DOHH2 (cell line): ENCODE measurements at regions not wholly inside any gene's neighbourhood (a gene's known extent, or its start where the extent isn't known, plus 50 kb on each side); places are given as distances from the start of the nearest gene placed in this dataset.

ENCODE experiments used
- H3F3A ChIP-seq: fragments of 200-600 bp; sonication (generic), shearing (Covaris generic); 2 replicates; pipeline ENCODE4 v1.6.0; 2016; ENCODE audit warnings: antibody characterized with exemption, mild to moderate bottlenecking; ENCODE audit not compliant: control insufficient read depth, insufficient read depth
- H3K27ac ChIP-seq: fragments of 200-600 bp; sonication (generic); 2 replicates; pipeline ENCODE4 v1.5.1; 2014; ENCODE audit warnings: low read depth, mild to moderate bottlenecking, low read length, moderate library complexity
- H3K27me3 ChIP-seq: fragments of 200-600 bp; sonication (generic); 2 replicates; pipeline ENCODE4 v1.6.1; 2014; ENCODE audit warnings: mild to moderate bottlenecking, low read length, mixed read lengths; ENCODE audit not compliant: control insufficient read depth
- H3K36me3 ChIP-seq: fragments of 200-600 bp; sonication (generic); 2 replicates; pipeline ENCODE4 v1.6.1; 2014; ENCODE audit warnings: mild to moderate bottlenecking, low read length, moderate library complexity, mixed read lengths; ENCODE audit not compliant: control insufficient read depth
- H3K4me1 ChIP-seq: fragments of 200-600 bp; sonication (generic); 2 replicates; pipeline ENCODE4 v1.6.1; 2014; ENCODE audit warnings: mild to moderate bottlenecking, low read length, mixed read lengths; ENCODE audit not compliant: control insufficient read depth
- H3K4me2 ChIP-seq: fragments of 200-600 bp; sonication (generic); 2 replicates; pipeline ENCODE4 v1.6.0; 2014; ENCODE audit warnings: mild to moderate bottlenecking, low read length, moderate library complexity
- H3K4me3 ChIP-seq: fragments of 200-600 bp; sonication (generic); 2 replicates; pipeline ENCODE4 v1.5.1; 2014; ENCODE audit warnings: mild to moderate bottlenecking, low read length, mixed read lengths
- H3K79me2 ChIP-seq: fragments of 200-600 bp; sonication (generic); 2 replicates; pipeline ENCODE4 v1.6.1; 2014; ENCODE audit warnings: mild to moderate bottlenecking, low read length, mixed read lengths; ENCODE audit not compliant: control insufficient read depth
- H3K9me2 ChIP-seq: fragments of 200-600 bp; sonication (generic); replicated peaks from 2 replicates; pipeline ENCODE4 v1.6.1; 2014; ENCODE audit warnings: mild to moderate bottlenecking, low read length, mixed read lengths; ENCODE audit not compliant: control insufficient read depth
- H3K9me3 ChIP-seq: fragments of 200-600 bp; sonication (generic); 2 replicates; pipeline ENCODE4 v1.6.1; 2014; ENCODE audit warnings: antibody characterized with exemption, low read length, mixed read lengths; ENCODE audit not compliant: control insufficient read depth, insufficient read depth
- H4K20me1 ChIP-seq: fragments of 200-600 bp; sonication (generic); 2 replicates; pipeline ENCODE4 v1.6.0; 2014; ENCODE audit warnings: low read depth, mild to moderate bottlenecking, antibody characterized with exemption, low read length, moderate library complexity; ENCODE audit not compliant: control insufficient read depth, insufficient read depth
- EZH2phosphoT487 ChIP-seq: fragments of 200-600 bp; sonication (generic); IDR thresholded peaks from 2 replicates; pipeline ENCODE4 v1.6.1; 2017; ENCODE audit warnings: borderline replicate concordance, mild to moderate bottlenecking, antibody characterized with exemption, low read length, moderate library complexity, mixed read lengths
- TF ChIP-seq, protein P1 (sequence below): fragments of 200-600 bp; sonication (generic); IDR thresholded peaks from one replicate; pipeline ENCODE4 v1.5.1; 2014; ENCODE audit warnings: antibody characterized with exemption, mild to moderate bottlenecking, low read depth, low read length; ENCODE audit not compliant: poor library complexity, severe bottlenecking

DNA sequence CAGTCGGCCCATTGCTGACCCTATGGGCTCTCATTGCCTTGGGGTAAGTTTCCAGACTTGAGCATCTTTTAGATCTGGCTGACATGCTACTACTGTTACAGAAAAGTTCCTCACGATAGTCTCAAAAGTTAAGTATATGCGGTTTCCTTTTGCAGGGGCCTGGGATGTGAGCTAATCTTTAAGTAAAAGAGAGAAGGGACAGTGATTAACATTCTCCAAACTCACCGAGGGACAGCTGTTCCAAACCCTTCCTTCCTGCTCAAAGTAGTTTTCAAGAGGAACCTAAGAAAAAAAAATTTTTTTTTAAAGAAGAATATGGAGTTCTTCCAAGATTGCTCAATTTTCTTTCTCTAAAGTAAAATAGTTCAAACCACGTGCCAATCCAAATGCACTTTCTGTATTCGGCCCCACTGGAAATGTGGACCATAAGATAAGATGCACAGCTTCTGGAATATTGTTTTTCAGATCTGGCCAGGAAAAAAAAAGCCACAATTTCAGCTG is 168.0 kb upstream of the SPRY4 start:
- no peaks in the 10 kb centered on the region for H3F3A ChIP-seq
- no peak overlapping the region for H3K4me2 ChIP-seq
- no peaks in the 10 kb centered on the region for H3K9me3 ChIP-seq
- no peaks in the 10 kb centered on the region for H3K36me3 ChIP-seq
- no peaks in the 10 kb centered on the region for H3K9me2 ChIP-seq
- no peaks in the 10 kb centered on the region for H4K20me1 ChIP-seq
- H3K27ac ChIP-seq = no peak overlapping the region
- no peaks in the 10 kb centered on the region for H3K4me1 ChIP-seq
- no peaks in the 10 kb centered on the region for H3K27me3 ChIP-seq
- no peak overlapping the region for H3K4me3 ChIP-seq
- TF ChIP-seq, protein P1, sequence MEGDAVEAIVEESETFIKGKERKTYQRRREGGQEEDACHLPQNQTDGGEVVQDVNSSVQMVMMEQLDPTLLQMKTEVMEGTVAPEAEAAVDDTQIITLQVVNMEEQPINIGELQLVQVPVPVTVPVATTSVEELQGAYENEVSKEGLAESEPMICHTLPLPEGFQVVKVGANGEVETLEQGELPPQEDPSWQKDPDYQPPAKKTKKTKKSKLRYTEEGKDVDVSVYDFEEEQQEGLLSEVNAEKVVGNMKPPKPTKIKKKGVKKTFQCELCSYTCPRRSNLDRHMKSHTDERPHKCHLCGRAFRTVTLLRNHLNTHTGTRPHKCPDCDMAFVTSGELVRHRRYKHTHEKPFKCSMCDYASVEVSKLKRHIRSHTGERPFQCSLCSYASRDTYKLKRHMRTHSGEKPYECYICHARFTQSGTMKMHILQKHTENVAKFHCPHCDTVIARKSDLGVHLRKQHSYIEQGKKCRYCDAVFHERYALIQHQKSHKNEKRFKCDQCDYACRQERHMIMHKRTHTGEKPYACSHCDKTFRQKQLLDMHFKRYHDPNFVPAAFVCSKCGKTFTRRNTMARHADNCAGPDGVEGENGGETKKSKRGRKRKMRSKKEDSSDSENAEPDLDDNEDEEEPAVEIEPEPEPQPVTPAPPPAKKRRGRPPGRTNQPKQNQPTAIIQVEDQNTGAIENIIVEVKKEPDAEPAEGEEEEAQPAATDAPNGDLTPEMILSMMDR = no peak
- no peak for TF ChIP-seq EZH2phosphoT487
- H3K79me2 ChIP-seq = no peaks in the 10 kb centered on the region

DNA sequence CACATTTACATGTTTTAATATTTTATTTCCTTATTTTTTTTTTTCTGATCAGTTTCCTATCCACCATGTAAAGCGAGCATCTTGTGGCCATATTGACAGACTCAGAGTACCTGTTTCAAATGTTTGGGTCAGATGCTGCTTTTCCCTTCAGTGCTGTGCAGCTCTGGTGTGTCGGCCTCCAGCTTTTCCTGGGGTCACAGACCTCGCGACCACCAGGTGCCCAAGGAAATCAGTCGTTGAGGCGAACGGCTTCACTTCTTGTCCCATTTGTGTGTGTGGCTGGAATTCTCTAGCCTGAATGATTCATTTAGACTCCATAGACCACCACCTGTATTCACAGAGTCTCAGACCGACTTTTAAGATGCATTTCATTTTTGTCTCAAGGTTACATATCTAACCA is 166.9 kb upstream of the SPRY4 start:
- no peaks in the 10 kb centered on the region for H3K9me3 ChIP-seq
- no peaks in the 10 kb centered on the region for H4K20me1 ChIP-seq
- no peak overlapping the region for H3K27ac ChIP-seq
- H3K4me1 ChIP-seq = no peaks in the 10 kb centered on the region
- no peak overlapping the region for H3K4me3 ChIP-seq
- H3K4me2 ChIP-seq = no peak overlapping the region
- no peaks in the 10 kb centered on the region for H3K36me3 ChIP-seq
- no peaks in the 10 kb centered on the region for H3K79me2 ChIP-seq
- H3K27me3 ChIP-seq = no peaks in the 10 kb centered on the region
- TF ChIP-seq, protein P1 = no peak
- no peak for TF ChIP-seq EZH2phosphoT487
- H3F3A ChIP-seq = no peaks in the 10 kb centered on the region
- no peaks in the 10 kb centered on the region for H3K9me2 ChIP-seq

DNA sequence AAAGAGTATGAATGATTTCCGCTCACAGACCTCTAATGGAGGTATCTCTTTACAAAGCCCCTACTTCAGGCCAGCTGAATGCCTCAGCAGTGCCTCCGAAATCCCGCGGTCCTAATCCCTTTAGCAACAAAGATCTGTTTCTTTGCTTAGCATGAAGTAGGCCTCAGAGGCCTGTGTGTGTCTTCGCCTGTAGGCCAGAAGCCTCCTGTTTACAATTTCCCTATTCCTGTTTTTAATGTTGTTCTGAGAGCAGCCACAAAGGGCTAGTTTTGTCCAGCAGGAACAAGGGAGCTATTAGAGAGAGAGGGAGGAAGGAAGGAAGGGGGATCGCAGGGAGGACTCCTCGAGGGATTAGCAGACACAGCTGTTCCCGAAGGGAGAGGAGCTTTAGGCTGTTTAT is 166.4 kb upstream of the SPRY4 start:
- H3K9me2 ChIP-seq = no peaks in the 10 kb centered on the region
- H3K79me2 ChIP-seq = no peaks in the 10 kb centered on the region
- no peak overlapping the region for H3K27ac ChIP-seq
- H3K27me3 ChIP-seq = no peaks in the 10 kb centered on the region
- H3K4me1 ChIP-seq = no peaks in the 10 kb centered on the region
- no peak overlapping the region for H3K4me3 ChIP-seq
- no peaks in the 10 kb centered on the region for H4K20me1 ChIP-seq
- no peaks in the 10 kb centered on the region for H3K36me3 ChIP-seq
- no peak overlapping the region for H3K4me2 ChIP-seq
- no peaks in the 10 kb centered on the region for H3K9me3 ChIP-seq
- TF ChIP-seq EZH2phosphoT487 = no peak
- TF ChIP-seq, protein P1 = no peak
- no peaks in the 10 kb centered on the region for H3F3A ChIP-seq
